ENCODE measurements at regions not wholly inside any gene's neighbourhood (a gene's known extent, or its start where the extent isn't known, plus 50 kb on each side); places are given as distances from the start of the nearest gene placed in this dataset.

GRCh38 chr17:79246225-79247190 is 171.9 kb downstream of the ENGASE start:
- TF ChIP-seq, protein P1, sequence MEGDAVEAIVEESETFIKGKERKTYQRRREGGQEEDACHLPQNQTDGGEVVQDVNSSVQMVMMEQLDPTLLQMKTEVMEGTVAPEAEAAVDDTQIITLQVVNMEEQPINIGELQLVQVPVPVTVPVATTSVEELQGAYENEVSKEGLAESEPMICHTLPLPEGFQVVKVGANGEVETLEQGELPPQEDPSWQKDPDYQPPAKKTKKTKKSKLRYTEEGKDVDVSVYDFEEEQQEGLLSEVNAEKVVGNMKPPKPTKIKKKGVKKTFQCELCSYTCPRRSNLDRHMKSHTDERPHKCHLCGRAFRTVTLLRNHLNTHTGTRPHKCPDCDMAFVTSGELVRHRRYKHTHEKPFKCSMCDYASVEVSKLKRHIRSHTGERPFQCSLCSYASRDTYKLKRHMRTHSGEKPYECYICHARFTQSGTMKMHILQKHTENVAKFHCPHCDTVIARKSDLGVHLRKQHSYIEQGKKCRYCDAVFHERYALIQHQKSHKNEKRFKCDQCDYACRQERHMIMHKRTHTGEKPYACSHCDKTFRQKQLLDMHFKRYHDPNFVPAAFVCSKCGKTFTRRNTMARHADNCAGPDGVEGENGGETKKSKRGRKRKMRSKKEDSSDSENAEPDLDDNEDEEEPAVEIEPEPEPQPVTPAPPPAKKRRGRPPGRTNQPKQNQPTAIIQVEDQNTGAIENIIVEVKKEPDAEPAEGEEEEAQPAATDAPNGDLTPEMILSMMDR (IDR thresholded peaks at IDR 0.05; ENCODE audit: low read length, missing control alignments) = no peak
- H3K4me3 ChIP-seq (replicated peaks; ENCODE audit: low read depth, low read length) = no peak overlapping the region
- DNase-seq (ENCODE audit: low read depth) = no peak

GRCh38 chr17:79244665-79245064 is 170.0 kb downstream of the ENGASE start:
- TF ChIP-seq, protein P1 (IDR thresholded peaks at IDR 0.05; ENCODE audit: low read length, missing control alignments) = no peak
- no peak overlapping the region for H3K4me3 ChIP-seq (replicated peaks; ENCODE audit: low read depth, low read length)
- no peak for DNase-seq (ENCODE audit: low read depth)

GRCh38 chr17:79243996-79244395 is 169.4 kb downstream of the ENGASE start:
- TF ChIP-seq, protein P1 (IDR thresholded peaks at IDR 0.05; ENCODE audit: low read length, missing control alignments) = no peak
- DNase-seq (ENCODE audit: low read depth) = no peak
- no peak overlapping the region for H3K4me3 ChIP-seq (replicated peaks; ENCODE audit: low read depth, low read length)

GRCh38 chr17:79243603-79243990 is 169.0 kb downstream of the ENGASE start:
- TF ChIP-seq, protein P1 (IDR thresholded peaks at IDR 0.05; ENCODE audit: low read length, missing control alignments) = no peak
- no peak overlapping the region for H3K4me3 ChIP-seq (replicated peaks; ENCODE audit: low read depth, low read length)
- no peak for DNase-seq (ENCODE audit: low read depth)

DNA sequence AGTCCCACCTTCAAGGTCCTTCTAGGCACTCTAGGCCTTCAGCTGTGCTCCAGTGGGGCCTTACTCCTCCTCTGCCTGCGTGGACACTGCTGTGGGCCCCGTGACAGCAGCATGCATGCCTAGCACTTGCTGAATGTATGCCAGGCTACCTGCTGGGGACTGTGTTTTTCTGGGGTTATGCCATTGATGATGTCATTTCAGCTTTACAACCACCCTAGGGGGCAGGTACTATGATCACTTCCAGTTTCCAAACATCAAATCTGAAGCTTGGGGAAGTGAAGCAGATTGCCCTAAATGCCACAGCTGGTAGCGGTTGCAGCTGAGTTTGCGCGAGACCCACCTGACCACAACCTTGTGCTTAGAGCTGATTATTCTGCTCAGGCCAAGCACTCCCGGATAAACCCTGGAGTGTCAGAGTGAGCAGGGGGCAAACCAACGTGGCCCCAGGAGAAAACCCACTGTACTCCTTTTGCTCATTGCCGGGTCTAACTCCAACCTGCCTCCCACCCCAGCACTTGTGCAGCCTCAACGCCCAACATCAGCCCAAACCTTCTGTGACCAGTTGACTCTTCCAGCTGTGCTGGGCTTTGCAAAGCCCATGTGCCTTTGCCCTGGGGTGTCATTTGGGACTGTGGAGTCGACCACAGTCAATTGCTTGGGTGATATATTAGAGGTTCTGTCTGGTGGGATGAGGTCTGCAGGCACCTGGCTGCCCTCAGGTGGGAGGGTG is 168.4 kb downstream of the ENGASE start:
- DNase-seq (ENCODE audit: low read depth) = no peak
- TF ChIP-seq, protein P1 (IDR thresholded peaks at IDR 0.05; ENCODE audit: low read length, missing control alignments) = no peak
- H3K4me3 ChIP-seq (replicated peaks; ENCODE audit: low read depth, low read length) = no peak overlapping the region

DNA sequence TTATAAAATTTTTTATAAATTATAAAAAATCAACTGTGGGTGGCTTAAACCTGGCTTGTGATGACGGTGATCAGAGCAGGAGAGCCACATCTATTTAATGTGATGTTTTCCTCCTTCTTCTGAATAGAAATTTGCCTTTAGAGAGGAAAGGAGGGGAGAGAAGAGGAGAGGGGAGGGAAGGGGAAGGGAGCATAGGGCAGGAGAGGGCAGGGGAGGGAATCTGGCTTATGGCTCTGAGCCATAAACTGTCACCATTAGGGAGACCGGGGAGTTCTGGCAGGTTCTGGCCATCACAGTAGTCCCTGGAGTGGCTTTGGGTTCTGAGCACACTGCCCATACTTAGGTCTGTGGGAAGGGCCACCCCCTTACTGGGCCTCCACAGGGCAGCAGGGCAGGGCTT is 167.8 kb downstream of the ENGASE start:
- H3K4me3 ChIP-seq (replicated peaks; ENCODE audit: low read depth, low read length) = no peak overlapping the region
- TF ChIP-seq, protein P1 (IDR thresholded peaks at IDR 0.05; ENCODE audit: low read length, missing control alignments) = no peak
- DNase-seq (ENCODE audit: low read depth) = no peak

Measured in fibroblast of pulmonary artery (primary cell).